WTC11 (cell line): ENCODE measurements at regions not wholly inside any gene's neighbourhood (a gene's known extent, or its start where the extent isn't known, plus 50 kb on each side); places are given as distances from the start of the nearest gene placed in this dataset.

Experiments used
- ATAC-seq: fragments of 200-7000 bp; cut with Tn5 transposase; 2 replicates; pipeline ENCODE4 v1.10.0; 2021; ENCODE audit warnings: mild to moderate bottlenecking, moderate library complexity
- CTCF ChIA-PET: fragments of 300-600 bp; sonication (Branson Sonifier 250); formaldehyde crosslinking; loops from one replicate; lab custom pipeline; 2021; ENCODE audit warnings: antibody characterized with exemption; lab: Charles Lee
- POLR2A ChIA-PET: fragments of 350-600 bp; sonication (Branson Sonifier 250); formaldehyde crosslinking; loops from one replicate; lab custom pipeline; 2021; ENCODE audit warnings: antibody characterized with exemption; lab: Charles Lee
- DNase-seq: peaks from one replicate; pipeline ENCODE4 v3.0.0; 2021; ENCODE audit warnings: low spot score
- H3K27ac Mint-ChIP-seq: 2 replicates; pipeline ENCODE4 v1.8.0; 2021; ENCODE audit warnings: mixed read lengths
- H3K27me3 Mint-ChIP-seq: 2 replicates; pipeline ENCODE4 v1.8.0; 2021; ENCODE audit warnings: low read depth, mild to moderate bottlenecking, moderate library complexity, mixed read lengths
- H3K36me3 Mint-ChIP-seq: 2 replicates; pipeline ENCODE4 v1.8.0; 2021; ENCODE audit warnings: mixed read lengths
- H3K4me1 Mint-ChIP-seq: 2 replicates; pipeline ENCODE4 v1.8.0; 2022; ENCODE audit warnings: mixed read lengths
- H3K4me3 Mint-ChIP-seq: 2 replicates; pipeline ENCODE4 v1.8.0; 2021; ENCODE audit warnings: mild to moderate bottlenecking, moderate library complexity, mixed read lengths
- H3K9me3 Mint-ChIP-seq: 2 replicates; pipeline ENCODE4 v1.8.0; 2021; ENCODE audit warnings: mixed read lengths
- ELF4 ChIP-seq: sonication (generic); formaldehyde crosslinking; IDR thresholded peaks from 2 replicates; pipeline ENCODE4 v1.8.1; 2022; ENCODE audit warnings: low read depth, mild to moderate bottlenecking, moderate library complexity, missing genetic modification reagents
- ESRRA ChIP-seq: sonication (generic); formaldehyde crosslinking; IDR thresholded peaks from 2 replicates; pipeline ENCODE4 v1.8.1; 2022; ENCODE audit warnings: mild to moderate bottlenecking, missing genetic modification reagents, borderline replicate concordance
- FOXJ3 ChIP-seq: sonication (generic); formaldehyde crosslinking; IDR thresholded peaks from 2 replicates; pipeline ENCODE4 v1.9.0; 2021; ENCODE audit warnings: missing genetic modification reagents, mild to moderate bottlenecking, borderline replicate concordance
- FOXP1 ChIP-seq: sonication (generic); formaldehyde crosslinking; IDR thresholded peaks from 2 replicates; pipeline ENCODE4 v1.8.0; 2022; ENCODE audit warnings: missing genetic modification reagents, mild to moderate bottlenecking, moderate library complexity, borderline replicate concordance
- FOXP4 ChIP-seq: sonication (generic); formaldehyde crosslinking; IDR thresholded peaks from 2 replicates; pipeline ENCODE4 v1.8.0; 2022; ENCODE audit warnings: mild to moderate bottlenecking, missing genetic modification reagents
- IRF2 ChIP-seq: sonication (generic); formaldehyde crosslinking; IDR thresholded peaks from 2 replicates; pipeline ENCODE4 v1.8.0; 2022; ENCODE audit warnings: low read depth, missing genetic modification reagents, borderline replicate concordance
- JAZF1 ChIP-seq: fragments of 250-450 bp; sonication (Bioruptor Pico); IDR thresholded peaks from 2 replicates; pipeline ENCODE4 v1.9.0; 2021; ENCODE audit warnings: moderate library complexity, mild to moderate bottlenecking, inconsistent platforms
- MLX ChIP-seq: sonication (generic); formaldehyde crosslinking; IDR thresholded peaks from 2 replicates; pipeline ENCODE4 v1.8.1; 2023; ENCODE audit warnings: mild to moderate bottlenecking, missing genetic modification reagents, moderate library complexity
- MYBL2 ChIP-seq: sonication (generic); formaldehyde crosslinking; IDR thresholded peaks from 2 replicates; pipeline ENCODE4 v1.8.1; 2023; ENCODE audit warnings: mild to moderate bottlenecking, moderate library complexity, missing genetic modification reagents
- PRRX2 ChIP-seq: fragments of 250-450 bp; sonication (Bioruptor Pico); IDR thresholded peaks from 2 replicates; pipeline ENCODE4 v1.8.0; 2021; ENCODE audit warnings: mild to moderate bottlenecking
- RELA ChIP-seq: sonication (generic); formaldehyde crosslinking; IDR thresholded peaks from 2 replicates; pipeline ENCODE4 v1.8.1; 2022; ENCODE audit warnings: missing genetic modification reagents, mild to moderate bottlenecking, borderline replicate concordance
- SOX15 ChIP-seq: fragments of 250-450 bp; sonication (Bioruptor Pico); IDR thresholded peaks from 2 replicates; pipeline ENCODE4 v1.9.0; 2021; ENCODE audit warnings: mild to moderate bottlenecking
- SP1 ChIP-seq: sonication (generic); formaldehyde crosslinking; conservative IDR thresholded peaks from 2 replicates; pipeline ENCODE4 v1.8.1; 2022; ENCODE audit warnings: missing genetic modification reagents
- STAT6 ChIP-seq: sonication (generic); formaldehyde crosslinking; conservative IDR thresholded peaks from 2 replicates; pipeline ENCODE4 v1.8.1; 2023; ENCODE audit warnings: mild to moderate bottlenecking, low read depth, missing genetic modification reagents, moderate library complexity
- ZNF138 ChIP-seq: sonication (generic); formaldehyde crosslinking; conservative IDR thresholded peaks from 2 replicates; pipeline ENCODE4 v1.8.1; 2022; ENCODE audit warnings: mild to moderate bottlenecking, moderate library complexity, missing genetic modification reagents
- TF ChIP-seq, protein P1 (sequence below): fragments of 200-600 bp; IDR thresholded peaks from 2 replicates; pipeline ENCODE4 v1.8.0; 2022; ENCODE audit warnings: antibody characterized with exemption
- TF ChIP-seq, protein P2 (sequence below): sonication (generic); formaldehyde crosslinking; IDR thresholded peaks from 2 replicates; pipeline ENCODE4 v1.8.0; 2022; ENCODE audit warnings: mild to moderate bottlenecking, missing genetic modification reagents
- TF ChIP-seq, protein P3 (sequence below): sonication (generic); formaldehyde crosslinking; IDR thresholded peaks from 2 replicates; pipeline ENCODE4 v1.8.0; 2023; ENCODE audit warnings: missing genetic modification reagents
- TF ChIP-seq, protein P4 (sequence below): sonication (generic); formaldehyde crosslinking; IDR thresholded peaks from 2 replicates; pipeline ENCODE4 v1.8.0; 2022; ENCODE audit warnings: mild to moderate bottlenecking, missing genetic modification reagents
- TF ChIP-seq, protein P5 (sequence below): sonication (generic); formaldehyde crosslinking; IDR thresholded peaks from 2 replicates; pipeline ENCODE4 v1.8.1; 2023; ENCODE audit warnings: mild to moderate bottlenecking, moderate library complexity, missing genetic modification reagents

- POLR2A ChIA-PET: no interaction called here
- Mint-ChIP-seq H3K9me3 (peaks cover 7% of the 10 kb centered on the region), H3K27me3 (no peaks in the 10 kb centered on the region), H3K4me3 (no peak overlapping the region), H3K27ac (no peak overlapping the region), H3K36me3 (no peaks in the 10 kb centered on the region), H3K4me1 (no peaks in the 10 kb centered on the region)
- TF ChIP-seq SP1 (CRISPR knock-in tag): no peak
- no peak for TF ChIP-seq RELA (CRISPR knock-in tag)
- TF ChIP-seq STAT6 (CRISPR knock-in tag): no peak
- TF ChIP-seq IRF2 (CRISPR knock-in tag): no peak
- no peak for TF ChIP-seq SOX15
- TF ChIP-seq, protein P1, sequence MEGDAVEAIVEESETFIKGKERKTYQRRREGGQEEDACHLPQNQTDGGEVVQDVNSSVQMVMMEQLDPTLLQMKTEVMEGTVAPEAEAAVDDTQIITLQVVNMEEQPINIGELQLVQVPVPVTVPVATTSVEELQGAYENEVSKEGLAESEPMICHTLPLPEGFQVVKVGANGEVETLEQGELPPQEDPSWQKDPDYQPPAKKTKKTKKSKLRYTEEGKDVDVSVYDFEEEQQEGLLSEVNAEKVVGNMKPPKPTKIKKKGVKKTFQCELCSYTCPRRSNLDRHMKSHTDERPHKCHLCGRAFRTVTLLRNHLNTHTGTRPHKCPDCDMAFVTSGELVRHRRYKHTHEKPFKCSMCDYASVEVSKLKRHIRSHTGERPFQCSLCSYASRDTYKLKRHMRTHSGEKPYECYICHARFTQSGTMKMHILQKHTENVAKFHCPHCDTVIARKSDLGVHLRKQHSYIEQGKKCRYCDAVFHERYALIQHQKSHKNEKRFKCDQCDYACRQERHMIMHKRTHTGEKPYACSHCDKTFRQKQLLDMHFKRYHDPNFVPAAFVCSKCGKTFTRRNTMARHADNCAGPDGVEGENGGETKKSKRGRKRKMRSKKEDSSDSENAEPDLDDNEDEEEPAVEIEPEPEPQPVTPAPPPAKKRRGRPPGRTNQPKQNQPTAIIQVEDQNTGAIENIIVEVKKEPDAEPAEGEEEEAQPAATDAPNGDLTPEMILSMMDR: no peak
- TF ChIP-seq MLX (CRISPR knock-in tag): no peak
- no peak for TF ChIP-seq FOXP4 (CRISPR knock-in tag)
- no peak for TF ChIP-seq PRRX2 (CRISPR knock-in tag)
- TF ChIP-seq FOXP1: no peak
- no peak for TF ChIP-seq ESRRA
- TF ChIP-seq MYBL2: no peak
- TF ChIP-seq FOXJ3 (CRISPR knock-in tag): no peak
- TF ChIP-seq, protein P2, sequence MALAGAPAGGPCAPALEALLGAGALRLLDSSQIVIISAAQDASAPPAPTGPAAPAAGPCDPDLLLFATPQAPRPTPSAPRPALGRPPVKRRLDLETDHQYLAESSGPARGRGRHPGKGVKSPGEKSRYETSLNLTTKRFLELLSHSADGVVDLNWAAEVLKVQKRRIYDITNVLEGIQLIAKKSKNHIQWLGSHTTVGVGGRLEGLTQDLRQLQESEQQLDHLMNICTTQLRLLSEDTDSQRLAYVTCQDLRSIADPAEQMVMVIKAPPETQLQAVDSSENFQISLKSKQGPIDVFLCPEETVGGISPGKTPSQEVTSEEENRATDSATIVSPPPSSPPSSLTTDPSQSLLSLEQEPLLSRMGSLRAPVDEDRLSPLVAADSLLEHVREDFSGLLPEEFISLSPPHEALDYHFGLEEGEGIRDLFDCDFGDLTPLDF (CRISPR knock-in tag): no peak
- TF ChIP-seq ZNF138: no peak
- no peak for TF ChIP-seq JAZF1 (CRISPR knock-in tag)
- TF ChIP-seq ELF4 (CRISPR knock-in tag): no peak
- TF ChIP-seq, protein P3, sequence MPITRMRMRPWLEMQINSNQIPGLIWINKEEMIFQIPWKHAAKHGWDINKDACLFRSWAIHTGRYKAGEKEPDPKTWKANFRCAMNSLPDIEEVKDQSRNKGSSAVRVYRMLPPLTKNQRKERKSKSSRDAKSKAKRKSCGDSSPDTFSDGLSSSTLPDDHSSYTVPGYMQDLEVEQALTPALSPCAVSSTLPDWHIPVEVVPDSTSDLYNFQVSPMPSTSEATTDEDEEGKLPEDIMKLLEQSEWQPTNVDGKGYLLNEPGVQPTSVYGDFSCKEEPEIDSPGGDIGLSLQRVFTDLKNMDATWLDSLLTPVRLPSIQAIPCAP (CRISPR knock-in tag): no peak
- TF ChIP-seq, protein P4, sequence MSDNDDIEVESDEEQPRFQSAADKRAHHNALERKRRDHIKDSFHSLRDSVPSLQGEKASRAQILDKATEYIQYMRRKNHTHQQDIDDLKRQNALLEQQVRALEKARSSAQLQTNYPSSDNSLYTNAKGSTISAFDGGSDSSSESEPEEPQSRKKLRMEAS (CRISPR knock-in tag): no peak
- TF ChIP-seq, protein P5, sequence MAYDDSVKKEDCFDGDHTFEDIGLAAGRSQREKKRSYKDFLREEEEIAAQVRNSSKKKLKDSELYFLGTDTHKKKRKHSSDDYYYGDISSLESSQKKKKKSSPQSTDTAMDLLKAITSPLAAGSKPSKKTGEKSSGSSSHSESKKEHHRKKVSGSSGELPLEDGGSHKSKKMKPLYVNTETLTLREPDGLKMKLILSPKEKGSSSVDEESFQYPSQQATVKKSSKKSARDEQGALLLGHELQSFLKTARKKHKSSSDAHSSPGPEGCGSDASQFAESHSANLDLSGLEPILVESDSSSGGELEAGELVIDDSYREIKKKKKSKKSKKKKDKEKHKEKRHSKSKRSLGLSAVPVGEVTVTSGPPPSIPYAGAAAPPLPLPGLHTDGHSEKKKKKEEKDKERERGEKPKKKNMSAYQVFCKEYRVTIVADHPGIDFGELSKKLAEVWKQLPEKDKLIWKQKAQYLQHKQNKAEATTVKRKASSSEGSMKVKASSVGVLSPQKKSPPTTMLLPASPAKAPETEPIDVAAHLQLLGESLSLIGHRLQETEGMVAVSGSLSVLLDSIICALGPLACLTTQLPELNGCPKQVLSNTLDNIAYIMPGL: no peak
- ATAC-seq: no peak
- CTCF ChIA-PET: interaction anchor here (0.8 to 1.5 kb wide), 4 partner anchors 257 to 339 kb away, joined by 3 to 5 read pairs (median 4); no protein-coding TSS in a partner anchor
- DNase-seq: no peak
These were observed 284.5 kb upstream of the TFPI start for GRCh38 chr2:187838690-187839089.
